Activated naive CD4-positive, alpha-beta T cell treated with anti-CD3 and anti-CD28 coated beads, Interleukin-2, amount 50 U/mL, for 72 hours (primary cell): ENCODE measurements at regions not wholly inside any gene's neighbourhood (a gene's known extent, or its start where the extent isn't known, plus 50 kb on each side); places are given as distances from the start of the nearest gene placed in this dataset.
"Not testable (repeated sequence)": the region's sequence is repeated elsewhere in the genome, so short reads cannot be mapped to it uniquely, and the experiment has no call there.

Experiments
- ATAC-seq, 2 donors: fragments of 150-1000 bp; cut with Tn5 transposase; 2 replicates each; pipeline ENCODE4 v1.10.0; 2021; ENCODE audit warnings: mild to moderate bottlenecking in 2 of 2, moderate library complexity in 2 of 2
- DNase-seq, 2 donors: peaks; one replicate each; pipeline ENCODE4 v3.0.0; 2021 to 2022; ENCODE audit warnings: low spot score in 2 of 2
- H3K27ac Mint-ChIP-seq, 2 donors: one replicate each; pipeline ENCODE4 v1.8.0; 2022; ENCODE audit warnings: mild to moderate bottlenecking in 2 of 2, mixed read lengths in 2 of 2
- H3K36me3 Mint-ChIP-seq, 2 donors: one replicate each; pipeline ENCODE4 v1.8.0; 2022; ENCODE audit warnings: mixed read lengths in 2 of 2
- H3K9me3 Mint-ChIP-seq, 2 donors: one replicate each; pipeline ENCODE4 v1.8.0; 2022; ENCODE audit warnings: mixed read lengths in 2 of 2

DNA sequence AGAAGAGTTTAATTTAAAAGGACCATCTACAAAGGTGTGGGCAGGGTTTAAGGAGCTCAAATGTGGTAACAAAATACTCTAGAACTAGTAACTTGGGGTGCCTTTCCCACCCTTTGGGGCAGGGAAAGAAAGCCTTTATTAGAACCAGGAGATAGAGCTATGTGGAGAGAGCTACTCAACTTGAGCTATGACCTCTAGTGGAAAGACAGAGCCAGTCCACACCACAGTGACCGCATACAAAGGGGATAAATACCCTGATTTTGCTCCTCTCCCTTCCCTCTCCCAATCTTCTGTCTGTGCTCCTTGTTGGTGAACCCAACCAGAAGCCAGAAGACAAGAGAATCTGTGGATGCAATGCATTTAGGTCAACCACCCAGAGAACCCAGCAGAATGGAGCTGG is 54.4 kb upstream of the JAK1 start:
- DNase-seq = no peak
- no peak for ATAC-seq
- Mint-ChIP-seq H3K9me3 (no peaks in the 10 kb centered on the region), H3K36me3 (peaks cover 0 to 6% of the 10 kb centered on the region in 2 donors), H3K27ac (no peak overlapping the region)

DNA sequence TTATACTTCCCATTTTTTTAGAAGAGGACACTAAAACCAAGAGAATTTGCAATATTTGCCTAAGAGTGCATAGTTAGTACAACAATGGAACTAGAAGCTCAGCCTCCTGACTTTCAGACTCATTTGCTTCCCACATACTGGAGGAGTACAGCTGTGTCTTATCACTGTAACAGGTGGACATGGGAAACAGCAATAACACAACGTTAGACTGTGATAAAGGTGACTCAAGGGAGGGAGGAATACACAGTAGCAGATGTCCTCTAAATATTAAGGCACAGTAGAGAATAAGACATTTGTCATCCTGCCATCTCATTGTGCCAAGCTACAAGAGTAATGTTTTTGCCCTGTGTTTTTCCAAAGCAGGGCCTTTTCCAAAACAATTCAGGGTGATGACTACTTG is 55.4 kb upstream of the JAK1 start:
- peaks cover 0 to 6% of the 10 kb centered on the region in 2 donors for H3K36me3 Mint-ChIP-seq
- H3K27ac Mint-ChIP-seq = no peak overlapping the region
- DNase-seq (no peak), ATAC-seq (no peak)
- H3K9me3 Mint-ChIP-seq = no peaks in the 10 kb centered on the region

DNA sequence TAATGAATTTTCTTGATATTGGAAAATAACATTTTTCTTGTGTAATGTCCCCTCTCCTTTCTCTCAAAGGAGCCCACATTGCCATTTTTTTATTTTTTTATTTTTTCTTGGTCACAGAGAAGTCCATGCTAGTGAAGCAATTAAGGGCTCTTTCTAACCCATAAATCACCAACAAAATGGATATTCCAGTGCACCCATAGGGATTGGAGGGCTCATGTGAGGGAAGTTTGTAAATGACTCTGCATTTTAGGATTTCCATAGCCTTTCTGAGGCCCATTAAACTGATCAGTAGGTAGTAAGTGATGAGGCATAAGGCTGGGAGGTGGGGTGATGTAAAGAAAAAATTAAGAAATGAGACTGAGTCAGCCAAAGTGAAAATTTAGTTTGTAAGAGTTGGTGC is 55.9 kb upstream of the JAK1 start:
- no peak overlapping the region for H3K27ac Mint-ChIP-seq
- peaks cover 0 to 6% of the 10 kb centered on the region in 2 donors for H3K36me3 Mint-ChIP-seq
- DNase-seq = no peak
- H3K9me3 Mint-ChIP-seq = no peaks in the 10 kb centered on the region
- no peak for ATAC-seq

DNA sequence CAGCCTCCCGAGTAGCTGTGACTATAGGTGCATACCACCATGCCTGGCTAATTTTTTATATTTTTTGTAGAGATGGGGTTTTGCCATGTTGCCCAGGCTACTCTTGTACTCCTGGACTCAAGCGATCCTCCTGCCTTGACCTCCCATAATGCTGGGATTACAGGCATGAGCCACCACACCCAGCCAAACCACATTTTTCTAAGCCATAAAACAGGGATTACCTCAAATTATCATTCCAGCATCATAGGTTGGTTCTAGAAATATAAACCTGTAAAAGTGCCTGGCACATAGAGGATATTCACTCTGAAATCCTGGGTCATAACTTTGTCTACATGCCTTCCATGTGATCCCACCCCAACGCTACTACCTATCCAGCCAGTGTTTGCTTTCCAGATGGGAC is 59.4 kb upstream of the JAK1 start:
- ATAC-seq (no peak), DNase-seq (no peak)
- Mint-ChIP-seq H3K27ac (no peak overlapping the region), H3K36me3 (peaks cover 0 to 6% of the 10 kb centered on the region in 2 donors), H3K9me3 (peaks cover 3 to 6% of the 10 kb centered on the region in 2 donors)

DNA sequence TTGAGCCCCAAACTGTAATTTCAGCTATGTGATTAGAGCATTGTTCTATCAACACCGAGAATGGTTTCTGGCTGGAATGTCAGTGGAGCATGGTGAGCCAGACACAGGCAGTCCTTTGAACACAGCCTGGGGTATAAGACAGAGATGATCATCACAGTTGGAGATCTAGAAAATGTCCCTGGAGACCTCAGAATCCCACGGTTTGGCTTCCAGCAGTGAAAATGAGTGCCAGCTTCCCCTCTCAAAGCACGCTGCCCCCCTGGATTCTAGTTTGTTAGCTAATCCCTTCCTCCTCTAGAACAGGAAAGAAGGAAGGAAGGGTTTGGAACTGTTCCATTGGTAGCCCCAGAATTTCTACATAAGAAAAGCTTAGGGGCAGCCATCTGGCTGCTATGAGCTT is 59.9 kb upstream of the JAK1 start:
- H3K27ac Mint-ChIP-seq = no peak overlapping the region
- ATAC-seq = no peak
- H3K36me3 Mint-ChIP-seq = peaks cover 0 to 6% of the 10 kb centered on the region in 2 donors
- H3K9me3 Mint-ChIP-seq = peaks cover 3 to 6% of the 10 kb centered on the region in 2 donors
- DNase-seq = no peak

DNA sequence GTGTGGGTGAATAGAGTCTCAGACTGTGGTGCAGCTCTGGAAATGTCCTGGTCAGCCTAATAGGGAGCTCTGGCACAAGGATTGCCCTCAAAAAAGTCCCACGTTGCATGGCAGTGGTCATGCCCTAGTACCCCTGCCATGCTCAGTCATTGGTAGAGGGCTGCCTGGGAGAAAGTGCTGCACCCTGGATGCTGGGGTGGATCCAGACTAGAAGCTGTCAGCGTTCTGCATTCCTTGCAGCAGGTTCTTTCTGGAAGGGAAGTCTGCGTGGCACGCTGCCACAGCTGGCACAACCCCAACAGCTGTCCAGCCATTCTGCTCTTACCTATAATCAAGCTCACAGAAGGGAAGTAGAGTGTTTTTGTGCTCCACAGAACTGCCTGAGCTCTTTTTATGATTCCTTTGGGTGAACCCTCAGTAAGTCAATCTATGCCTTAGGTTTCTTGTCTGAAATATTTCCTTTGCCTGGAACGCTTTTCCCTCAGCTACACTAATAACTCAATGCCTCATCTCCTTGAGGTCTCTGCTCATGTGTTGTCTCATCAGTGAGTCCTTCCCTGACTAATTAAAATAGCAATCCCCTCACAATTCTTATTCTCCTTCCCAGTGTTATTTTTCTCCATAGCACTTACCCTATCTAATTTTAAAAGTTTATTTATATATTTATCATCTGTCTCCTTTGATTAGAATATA is 61.5 kb upstream of the JAK1 start:
- Mint-ChIP-seq H3K36me3 (peaks cover 0 to 6% of the 10 kb centered on the region in 2 donors), H3K27ac (no peak overlapping the region), H3K9me3 (peaks cover 3 to 6% of the 10 kb centered on the region in 2 donors)
- ATAC-seq (no peak), DNase-seq (no peak)

DNA sequence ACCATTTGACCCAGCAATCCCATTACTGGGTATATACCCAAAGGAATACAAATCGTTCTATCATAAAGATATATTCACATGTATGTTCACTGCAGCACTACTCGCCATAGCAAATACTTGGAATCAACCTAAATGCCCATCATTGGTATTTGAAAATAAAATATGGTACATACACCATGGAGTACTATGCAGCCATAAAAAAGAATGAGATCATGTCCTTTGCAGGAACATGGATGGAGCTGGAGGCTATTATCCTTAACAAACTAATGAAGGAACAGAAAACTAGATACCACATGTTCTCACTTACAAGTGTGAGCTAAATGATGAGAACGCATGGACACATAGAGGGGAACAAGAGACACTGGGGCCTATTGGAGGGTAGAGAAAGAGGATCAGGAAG is 63.1 kb upstream of the JAK1 start:
- not testable (repeated sequence) for H3K36me3 Mint-ChIP-seq, H3K9me3 Mint-ChIP-seq, H3K27ac Mint-ChIP-seq, DNase-seq, ATAC-seq

DNA sequence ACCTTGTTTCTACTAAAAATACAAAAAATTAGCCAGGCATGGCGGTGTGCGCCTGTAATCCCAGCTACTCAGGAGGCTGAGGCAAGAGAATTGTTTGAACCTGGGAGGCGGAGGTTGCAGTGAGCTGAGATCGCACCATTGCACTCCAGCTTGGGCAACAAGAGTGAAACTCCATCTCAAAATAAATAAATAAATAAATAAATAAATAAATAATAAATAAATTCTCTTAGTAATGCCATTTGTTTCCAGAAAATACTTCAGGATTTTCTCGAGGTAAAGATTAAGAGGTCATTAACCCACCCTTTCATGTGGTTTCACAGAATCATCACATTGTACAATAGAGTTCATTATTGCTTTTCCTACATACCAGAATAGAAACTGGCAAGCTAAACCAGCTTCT is 68.5 kb upstream of the JAK1 start:
- H3K36me3 Mint-ChIP-seq, H3K9me3 Mint-ChIP-seq, ATAC-seq, DNase-seq, H3K27ac Mint-ChIP-seq: not testable (repeated sequence)

DNA sequence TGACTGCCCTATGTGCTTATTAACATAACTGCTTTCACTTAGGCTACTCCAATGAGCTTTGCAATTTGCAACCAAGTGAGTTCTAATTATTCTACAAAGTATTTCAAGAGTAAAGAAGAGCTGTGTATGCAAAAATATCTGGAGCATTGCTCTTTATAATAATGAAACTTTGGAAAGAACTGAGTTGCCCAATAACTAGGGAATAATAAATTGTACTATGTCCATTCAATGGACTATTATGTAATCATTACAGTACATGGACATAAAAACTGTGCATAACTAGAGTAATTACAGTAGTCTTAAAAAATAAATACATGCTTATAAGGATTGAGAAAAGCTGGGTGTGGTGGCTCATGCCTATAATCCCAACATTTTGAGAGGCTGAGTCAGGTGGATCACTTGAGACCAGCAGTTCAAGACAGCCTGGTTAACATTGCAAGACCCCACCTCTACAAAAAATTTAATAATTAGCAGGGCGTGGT is 70.3 kb upstream of the JAK1 start:
- no peak overlapping the region for H3K27ac Mint-ChIP-seq
- DNase-seq (no peak), ATAC-seq (no peak)
- no peaks in the 10 kb centered on the region for H3K36me3 Mint-ChIP-seq
- no peaks in the 10 kb centered on the region for H3K9me3 Mint-ChIP-seq

DNA sequence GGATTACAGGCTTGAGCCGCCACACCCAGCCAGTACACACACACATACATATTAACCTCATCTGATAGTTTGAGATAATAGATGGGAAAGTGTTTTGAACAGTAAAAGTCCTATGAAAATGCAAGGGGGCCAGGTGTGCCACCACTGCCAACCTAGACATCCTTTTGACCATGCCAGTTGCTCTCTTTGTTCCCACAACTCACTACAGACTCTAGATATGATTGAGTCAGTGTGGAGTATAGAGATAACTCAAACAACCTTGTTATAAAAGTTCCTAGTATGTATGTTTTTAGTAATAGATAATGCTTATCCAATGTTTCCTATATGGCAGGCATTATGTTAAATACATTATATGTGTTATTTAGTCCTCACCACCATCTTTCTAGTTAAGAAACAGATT is 72.7 kb upstream of the JAK1 start:
- H3K36me3 Mint-ChIP-seq = no peaks in the 10 kb centered on the region
- no peak overlapping the region for H3K27ac Mint-ChIP-seq
- DNase-seq (no peak), ATAC-seq (peak in 1 of 2 donors; percentile 27)
- H3K9me3 Mint-ChIP-seq = no peaks in the 10 kb centered on the region

DNA sequence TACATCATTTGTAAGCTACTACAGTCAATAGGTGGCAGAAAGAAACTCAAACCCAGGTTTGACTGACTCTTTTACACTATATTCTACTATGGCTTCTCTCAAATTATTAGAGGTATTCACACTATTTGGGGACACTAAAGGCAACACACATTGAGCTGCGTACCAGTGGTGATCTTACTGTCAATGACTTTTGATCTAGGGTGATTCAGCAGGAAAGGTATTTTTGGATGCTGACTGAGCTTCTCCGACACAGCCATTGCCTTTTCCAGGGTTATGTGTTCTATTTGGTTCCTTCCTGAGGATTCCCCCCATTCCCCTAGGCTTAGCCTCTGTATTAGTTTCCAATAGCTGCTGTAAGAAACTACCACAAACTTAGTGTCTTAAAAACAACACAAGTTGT is 73.2 kb upstream of the JAK1 start:
- Mint-ChIP-seq H3K27ac (no peak overlapping the region), H3K36me3 (no peaks in the 10 kb centered on the region), H3K9me3 (no peaks in the 10 kb centered on the region)
- DNase-seq = no peak
- no peak for ATAC-seq

DNA sequence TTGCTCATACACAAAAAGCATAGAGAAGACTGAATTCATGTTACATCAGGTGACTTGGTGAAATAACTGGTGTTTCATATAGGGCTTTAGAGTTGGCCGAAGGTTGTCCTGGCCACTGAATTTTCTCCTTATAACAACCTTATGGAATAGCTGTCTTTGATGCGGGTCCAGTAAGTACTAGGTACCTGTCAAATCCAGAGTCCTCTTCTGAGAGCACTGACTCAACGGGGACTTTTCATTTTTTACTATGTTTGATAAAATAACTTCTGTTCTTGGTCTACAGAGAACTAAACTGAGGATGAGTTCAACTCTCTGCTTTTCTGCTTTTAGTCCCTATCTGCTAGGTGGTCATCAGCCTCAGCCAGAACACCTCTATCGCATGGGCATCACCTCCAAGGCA is 76.1 kb upstream of the JAK1 start:
- Mint-ChIP-seq H3K9me3 (no peaks in the 10 kb centered on the region), H3K36me3 (no peaks in the 10 kb centered on the region), H3K27ac (no peak overlapping the region)
- ATAC-seq (peak; percentile 62 to 74), DNase-seq (no peak)

DNA sequence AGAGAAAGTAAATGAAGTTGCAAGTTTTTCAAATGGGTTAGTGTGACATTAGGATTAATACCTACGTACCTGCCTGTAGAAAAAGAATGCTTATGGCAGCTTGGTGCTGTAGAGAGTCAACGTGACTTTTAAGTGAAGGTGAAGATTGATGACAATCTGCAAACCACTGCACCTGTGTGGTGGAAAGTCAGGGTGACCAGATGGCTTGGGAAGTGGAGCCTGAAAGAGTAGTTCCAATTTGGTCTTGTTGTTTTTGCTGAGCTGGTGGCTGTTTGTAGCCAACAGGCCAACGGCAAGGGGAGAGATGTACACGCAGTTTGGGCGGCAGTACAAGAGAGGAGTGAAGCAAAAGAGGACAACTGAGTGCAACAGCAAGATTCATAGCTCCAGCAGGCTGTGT is 78.1 kb upstream of the JAK1 start:
- DNase-seq (no peak), ATAC-seq (no peak)
- H3K27ac Mint-ChIP-seq = no peak overlapping the region
- H3K9me3 Mint-ChIP-seq = no peaks in the 10 kb centered on the region
- H3K36me3 Mint-ChIP-seq = peaks cover 0 to 1% of the 10 kb centered on the region in 2 donors

DNA sequence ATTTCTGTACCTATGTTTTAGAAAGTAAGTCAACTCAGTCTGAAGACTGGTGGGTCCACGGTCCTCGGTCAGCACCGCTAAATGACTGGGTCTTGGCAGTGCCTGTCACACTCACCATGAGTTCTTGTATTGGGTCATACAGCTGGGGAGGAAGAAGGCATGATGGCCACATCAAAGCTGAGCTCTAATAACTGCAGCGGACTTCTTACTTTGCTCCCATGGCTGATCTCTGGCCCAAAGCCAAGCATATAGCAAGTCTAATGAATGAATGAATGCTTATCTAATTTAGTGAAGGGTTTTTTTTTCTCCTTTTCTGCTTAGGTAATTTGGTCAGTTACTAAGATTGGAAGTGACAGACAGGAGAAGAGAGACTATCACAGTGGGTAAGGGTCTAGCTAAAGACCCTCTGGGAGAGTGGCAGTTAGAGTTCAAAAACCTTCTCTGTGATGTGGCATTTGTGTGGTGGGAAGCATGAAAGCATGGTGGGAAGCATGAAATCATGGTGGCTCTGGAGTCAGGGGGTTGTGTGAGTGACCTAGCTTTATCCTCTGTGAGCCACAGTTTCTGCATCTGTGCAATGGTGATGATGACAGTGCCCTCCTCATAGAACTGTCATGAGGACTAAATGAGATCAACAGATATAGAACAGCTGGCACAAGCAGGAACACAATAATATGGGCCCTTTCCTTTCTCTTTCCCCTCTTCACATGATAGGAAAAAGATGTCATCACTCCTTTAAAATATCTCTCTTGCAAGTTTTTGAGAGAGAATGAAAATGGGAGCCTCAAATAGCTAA is 78.9 kb upstream of the JAK1 start:
- H3K9me3 Mint-ChIP-seq = no peaks in the 10 kb centered on the region
- DNase-seq (no peak), ATAC-seq (no peak)
- H3K27ac Mint-ChIP-seq = peak overlapping the region in 1 of 2 donors; percentile 36
- H3K36me3 Mint-ChIP-seq = peaks cover 0 to 5% of the 10 kb centered on the region in 2 donors

DNA sequence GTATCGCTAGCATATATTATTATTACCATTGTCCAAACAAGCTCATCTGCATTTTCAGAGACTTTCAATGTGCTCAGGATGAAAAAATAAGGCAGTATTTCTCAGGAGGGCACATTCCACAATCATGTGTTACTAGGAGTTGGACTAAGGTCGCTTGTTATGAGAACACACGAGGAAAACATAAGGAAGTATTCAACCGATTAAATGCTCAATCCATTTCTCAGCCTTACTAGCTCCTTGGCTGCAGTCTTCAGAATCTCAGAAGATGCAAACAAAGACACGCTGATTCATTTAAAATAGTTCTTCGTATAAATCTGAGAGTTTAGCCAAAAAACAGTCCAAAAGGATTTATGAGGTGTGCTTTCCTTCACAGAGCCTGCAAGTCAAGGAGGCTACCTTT is 82.0 kb upstream of the JAK1 start:
- no peak for ATAC-seq
- H3K27ac Mint-ChIP-seq = no peak overlapping the region
- DNase-seq = no peak
- H3K36me3 Mint-ChIP-seq = peaks cover 0 to 5% of the 10 kb centered on the region in 2 donors
- H3K9me3 Mint-ChIP-seq = no peaks in the 10 kb centered on the region

DNA sequence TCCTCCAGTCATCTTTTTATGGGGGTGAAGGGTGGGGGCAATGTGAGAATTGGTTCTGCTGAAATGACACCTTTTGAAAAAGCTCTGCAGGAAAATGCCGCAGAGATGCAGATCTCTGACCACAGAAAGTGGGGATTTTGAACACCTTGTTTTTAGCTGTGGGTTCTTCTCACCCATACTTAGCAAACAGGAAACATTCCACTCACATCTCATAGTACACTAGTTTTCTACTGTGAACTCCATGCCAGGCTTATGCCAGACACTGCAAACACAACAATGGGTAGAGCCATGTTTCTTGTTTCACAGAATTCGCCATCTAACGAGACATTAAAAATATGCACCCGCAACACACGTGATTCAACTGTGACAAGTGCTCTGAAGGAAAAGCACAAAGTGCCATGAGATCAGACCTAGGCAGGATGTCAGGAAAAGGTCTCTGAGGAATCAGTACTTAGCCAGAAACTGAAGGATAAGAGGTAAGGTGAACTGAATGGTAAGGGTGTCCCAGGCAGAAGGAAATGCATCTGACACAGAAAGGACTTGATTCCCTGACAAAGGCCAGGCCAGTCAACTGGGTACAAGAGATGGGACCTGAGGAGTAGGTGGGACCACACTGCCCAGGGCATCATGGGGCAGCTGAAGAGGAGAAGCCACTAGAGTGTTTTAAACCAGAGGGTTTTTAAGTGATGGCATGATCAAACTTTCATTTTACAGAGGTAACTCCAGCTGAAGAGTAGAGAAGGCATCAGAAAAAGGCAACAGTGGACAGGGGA is 83.8 kb upstream of the JAK1 start:
- Mint-ChIP-seq H3K27ac (peak overlapping the region in 1 of 2 donors; percentile 36), H3K9me3 (no peaks in the 10 kb centered on the region), H3K36me3 (peaks cover 2 to 5% of the 10 kb centered on the region in 2 donors)
- ATAC-seq = peak; percentile 79 to 82
- DNase-seq = no peak

DNA sequence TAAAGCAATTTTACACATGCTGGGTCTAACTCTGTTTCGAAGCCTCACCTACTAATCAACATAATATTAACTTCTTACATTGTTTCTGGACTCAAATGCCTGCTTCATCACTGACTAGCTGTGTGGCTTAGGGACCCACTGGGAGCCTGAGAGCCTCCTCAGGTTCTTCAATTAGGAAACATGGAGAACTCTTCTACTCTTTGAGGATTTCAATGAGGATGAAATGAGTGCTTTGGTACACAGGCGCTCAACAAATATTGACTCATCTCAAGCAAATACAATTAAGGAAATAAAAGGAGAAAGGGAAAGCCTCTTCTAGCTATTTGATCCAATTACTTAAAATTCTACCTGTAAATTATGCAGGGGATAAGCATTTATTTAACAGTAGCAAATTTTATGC is 84.4 kb upstream of the JAK1 start:
- H3K9me3 Mint-ChIP-seq = no peaks in the 10 kb centered on the region
- no peak for DNase-seq
- peak overlapping the region in 1 of 2 donors; percentile 36 for H3K27ac Mint-ChIP-seq
- H3K36me3 Mint-ChIP-seq = peaks cover 5 to 8% of the 10 kb centered on the region in 2 donors
- no peak for ATAC-seq
